ENCODE measurements at regions not wholly inside any gene's neighbourhood (a gene's known extent, or its start where the extent isn't known, plus 50 kb on each side); places are given as distances from the start of the nearest gene placed in this dataset.

DNA sequence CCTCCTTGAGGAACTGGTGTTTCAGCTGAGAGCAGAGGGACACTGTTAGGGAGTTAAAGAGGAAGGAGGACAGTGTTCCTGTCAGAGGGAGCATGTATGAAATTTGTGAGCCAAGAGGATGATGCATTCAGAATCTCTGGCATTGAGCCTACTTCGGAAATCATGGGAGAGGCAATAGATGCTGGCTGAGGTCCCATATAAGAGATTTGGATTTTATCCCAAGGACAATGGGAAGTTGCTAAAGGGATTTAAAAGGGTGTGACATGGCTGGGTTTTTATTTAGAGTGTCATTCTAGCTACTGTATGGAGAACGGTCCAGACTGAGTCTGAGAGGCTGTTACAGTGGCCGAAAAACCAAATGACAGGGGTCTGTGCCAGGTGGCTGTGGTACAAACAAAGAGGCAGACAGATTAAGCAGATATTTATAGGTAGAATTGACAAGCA is 403.2 kb upstream of the B3GALT2 start (continued):
- TF ChIP-seq ESRRA (IDR thresholded peaks at IDR 0.05; ENCODE audit: low read length) = no peak
- TF ChIP-seq SREBF2 (IDR thresholded peaks at IDR 0.05; ENCODE audit: low read length) = no peak
- TF ChIP-seq EZH2 (IDR thresholded peaks at IDR 0.05; ENCODE audit: borderline replicate concordance, control insufficient read depth, low read depth, low read length) = no peak
- no peak for TF ChIP-seq PAX5 (IDR thresholded peaks at IDR 0.05; ENCODE audit: borderline replicate concordance, low read depth, low read length)
- no peak for TF ChIP-seq NFYA (IDR thresholded peaks at IDR 0.05; ENCODE audit: borderline replicate concordance, low read depth, low read length)
- TF ChIP-seq STAT3 (IDR thresholded peaks at IDR 0.05; ENCODE audit: low read depth, low read length) = no peak
- TF ChIP-seq BHLHE40 (IDR thresholded peaks at IDR 0.05; ENCODE audit: borderline replicate concordance in 1 of 2, low read depth in 2 of 2, low read length in 1 of 2) = no peak
- TF ChIP-seq ZNF622 (IDR thresholded peaks at IDR 0.05) = no peak

- Histone ChIP-seq H4K20me1 (ENCODE audit: control insufficient read depth, insufficient read depth) (no peaks in the 10 kb centered on the region), H3K27ac (ENCODE audit: control insufficient read depth, insufficient read depth) (no peak overlapping the region), H3K4me2 (ENCODE audit: control insufficient read depth, insufficient read depth) (no peak overlapping the region), H3K79me2 (ENCODE audit: control insufficient read depth, insufficient read depth, low read length) (no peaks in the 10 kb centered on the region), H3K27me3 (replicated peaks in 1 of 2; ENCODE audit: control insufficient read depth in 2 of 2, insufficient read depth in 2 of 2, low read length in 1 of 2) (no peaks in the 10 kb centered on the region), H3K4me1 (ENCODE audit: control insufficient read depth, insufficient read depth, low read length) (no peaks in the 10 kb centered on the region), H2AFZ (ENCODE audit: control insufficient read depth, low read depth, low read length) (no peak overlapping the region), H3K4me3 (no peak overlapping the region), H3K9ac (ENCODE audit: control insufficient read depth, insufficient read depth, low read length) (no peak overlapping the region), H3K9me3 (replicated peaks; ENCODE audit: control insufficient read depth, insufficient read depth, low read length) (no peaks in the 10 kb centered on the region; the same call in 2 of the 3 replicates), H3K36me3 (ENCODE audit: control insufficient read depth in 2 of 2, insufficient read depth in 2 of 2, low read length in 1 of 2) (no peaks in the 10 kb centered on the region)
- RAD21 ChIA-PET (ENCODE audit: unreplicated experiment) = no interaction called here
- BruUV-seq (replicated peaks) = no TSS peak
- ATAC-seq (no peak; the same call in 2 of the 3 replicates), FAIRE-seq (no peak), DNase-seq (ENCODE audit: low read depth, low spot score) (no peak)
- 40% methylated on average over 8 of the region's 8 CpGs for WGBS (ENCODE audit: insufficient coverage, insufficient replicate concordance, low lambda C conversion rate, missing lambda C conversion rate)
- CTCF ChIA-PET = no interaction called here
- POLR2A ChIA-PET = no interaction called here
- intact Hi-C loops (cut with micrococcal nuclease; ENCODE audit: unreplicated experiment) (no loop called here), in situ Hi-C loops (cut with MboI) (no loop called here)
- SMC1A ChIA-PET (ENCODE audit: uncharacterized antibody, unreplicated experiment) = interaction anchor here (0.6 to 0.9 kb wide), 2 partner anchors 8 to 483 kb away, joined by 3 to 4 read pairs; no protein-coding TSS in a partner anchor
- TF ChIP-seq RCOR1 (conservative IDR thresholded peaks at IDR 0.05; ENCODE audit: low read depth, low read length) (no peak), SP1 (IDR thresholded peaks at IDR 0.05; ENCODE audit: low read depth, low read length) (no peak), RAD21 (IDR thresholded peaks at IDR 0.05; ENCODE audit: insufficient read depth, low read depth, low read length) (no peak), ZNF217 (IDR thresholded peaks at IDR 0.05) (no peak), ZNF207 (IDR thresholded peaks at IDR 0.05; ENCODE audit: borderline replicate concordance) (no peak), NFYB (IDR thresholded peaks at IDR 0.05; ENCODE audit: insufficient read depth, low read depth, low read length) (no peak), BRCA1 (IDR thresholded peaks at IDR 0.05; ENCODE audit: low read depth, low read length) (no peak), IRF4 (IDR thresholded peaks at IDR 0.05; ENCODE audit: low read depth, low read length) (no peak), MYB (IDR thresholded peaks at IDR 0.05; ENCODE audit: borderline replicate concordance, low read depth, low read length) (no peak), ZNF24 (IDR thresholded peaks at IDR 0.05) (no peak), STAT1 (conservative IDR thresholded peaks at IDR 0.05) (no peak)
- TF ChIP-seq, protein P1, sequence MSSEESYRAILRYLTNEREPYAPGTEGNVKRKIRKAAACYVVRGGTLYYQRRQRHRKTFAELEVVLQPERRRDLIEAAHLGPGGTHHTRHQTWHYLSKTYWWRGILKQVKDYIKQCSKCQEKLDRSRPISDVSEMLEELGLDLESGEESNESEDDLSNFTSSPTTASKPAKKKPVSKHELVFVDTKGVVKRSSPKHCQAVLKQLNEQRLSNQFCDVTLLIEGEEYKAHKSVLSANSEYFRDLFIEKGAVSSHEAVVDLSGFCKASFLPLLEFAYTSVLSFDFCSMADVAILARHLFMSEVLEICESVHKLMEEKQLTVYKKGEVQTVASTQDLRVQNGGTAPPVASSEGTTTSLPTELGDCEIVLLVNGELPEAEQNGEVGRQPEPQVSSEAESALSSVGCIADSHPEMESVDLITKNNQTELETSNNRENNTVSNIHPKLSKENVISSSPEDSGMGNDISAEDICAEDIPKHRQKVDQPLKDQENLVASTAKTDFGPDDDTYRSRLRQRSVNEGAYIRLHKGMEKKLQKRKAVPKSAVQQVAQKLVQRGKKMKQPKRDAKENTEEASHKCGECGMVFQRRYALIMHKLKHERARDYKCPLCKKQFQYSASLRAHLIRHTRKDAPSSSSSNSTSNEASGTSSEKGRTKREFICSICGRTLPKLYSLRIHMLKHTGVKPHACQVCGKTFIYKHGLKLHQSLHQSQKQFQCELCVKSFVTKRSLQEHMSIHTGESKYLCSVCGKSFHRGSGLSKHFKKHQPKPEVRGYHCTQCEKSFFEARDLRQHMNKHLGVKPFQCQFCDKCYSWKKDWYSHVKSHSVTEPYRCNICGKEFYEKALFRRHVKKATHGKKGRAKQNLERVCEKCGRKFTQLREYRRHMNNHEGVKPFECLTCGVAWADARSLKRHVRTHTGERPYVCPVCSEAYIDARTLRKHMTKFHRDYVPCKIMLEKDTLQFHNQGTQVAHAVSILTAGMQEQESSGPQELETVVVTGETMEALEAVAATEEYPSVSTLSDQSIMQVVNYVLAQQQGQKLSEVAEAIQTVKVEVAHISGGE (CRISPR knock-in tag; IDR thresholded peaks at IDR 0.05) = no peak
Observed at GRCh38 chr1:193588311-193589082, 402.1 kb upstream of the B3GALT2 start.
